HL-60 (cell line): ENCODE measurements at regions not wholly inside any gene's neighbourhood (a gene's known extent, or its start where the extent isn't known, plus 50 kb on each side); places are given as distances from the start of the nearest gene placed in this dataset.

Source experiments
- CTCF ChIP-seq: IDR thresholded peaks from one replicate; pipeline ENCODE4 v1.5.1; 2011; ENCODE audit warnings: low read length, control low read depth, inconsistent platforms; ENCODE audit not compliant: insufficient read depth
- GABPA ChIP-seq: IDR thresholded peaks from 2 replicates; pipeline ENCODE4 v1.6.1; 2012; ENCODE audit warnings: low read depth
- POLR2AphosphoS5 ChIP-seq: IDR thresholded peaks from 2 replicates; pipeline ENCODE4 v1.6.1; 2012; ENCODE audit warnings: low read depth

- TF ChIP-seq POLR2AphosphoS5 = no peak
- no peak for TF ChIP-seq CTCF
- no peak for TF ChIP-seq GABPA
These were observed 254.1 kb upstream of the ZFHX3 start for GRCh38 chr16:73301984-73302383.
